Lower leg skin (tissue), 3 donors: ENCODE measurements at regions not wholly inside any gene's neighbourhood (a gene's known extent, or its start where the extent isn't known, plus 50 kb on each side); places are given as distances from the start of the nearest gene placed in this dataset.

Source experiments
- CTCF ChIP-seq, 3 donors: fragments of 450-650 bp; IDR thresholded peaks; one replicate each; pipeline ENCODE4 v1.5.1; 2016; ENCODE audit warnings: antibody characterized with exemption in 3 of 3, mild to moderate bottlenecking in 3 of 3, moderate library complexity in 2 of 3
- POLR2A ChIP-seq, 2 donors: fragments of 450-650 bp; IDR thresholded peaks; one replicate each; pipeline ENCODE4 v1.6.1; 2016 to 2017; ENCODE audit warnings: antibody characterized with exemption in 2 of 2, mild to moderate bottlenecking in 1 of 2, moderate library complexity in 1 of 2

DNA sequence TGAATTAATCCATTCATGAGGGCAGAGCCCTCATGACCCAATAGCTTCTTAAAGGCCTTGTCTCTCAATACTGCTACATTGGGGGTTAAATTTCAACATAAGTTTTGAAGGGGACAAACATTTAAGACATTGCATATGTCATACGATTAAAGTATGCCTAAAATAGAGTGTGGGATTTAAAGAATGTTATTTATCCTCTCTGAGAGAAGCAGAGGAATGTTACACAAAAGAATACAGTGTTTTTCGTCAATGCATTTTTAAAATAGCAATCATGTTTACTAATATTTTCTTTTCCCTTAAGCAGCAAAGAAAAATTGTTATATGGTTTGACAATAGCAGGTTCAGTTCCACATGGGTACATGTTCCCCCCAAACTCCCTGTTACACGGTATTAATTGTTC, 363.1 kb downstream of the NUP35 start:
- TF ChIP-seq CTCF (IDR thresholded peaks at IDR 0.05) (no peak), POLR2A (IDR thresholded peaks at IDR 0.05) (no peak)
